ENCODE measurements at regions not wholly inside any gene's neighbourhood (a gene's known extent, or its start where the extent isn't known, plus 50 kb on each side); places are given as distances from the start of the nearest gene placed in this dataset.

- no peaks in the 10 kb centered on the region for H3K27me3 ChIP-seq (ENCODE audit: control insufficient read depth, insufficient read depth, low read length)
- no peak overlapping the region for H3K4me3 ChIP-seq (ENCODE audit: low read length)
- H3K9me3 ChIP-seq (ENCODE audit: control insufficient read depth, low read depth, low read length), result no peaks in the 10 kb centered on the region
- H3K36me3 ChIP-seq (ENCODE audit: control insufficient read depth, low read depth, low read length), result no peaks in the 10 kb centered on the region
- H3K4me1 ChIP-seq (ENCODE audit: control insufficient read depth, low read depth, low read length), result no peaks in the 10 kb centered on the region
- H3K27ac ChIP-seq (ENCODE audit: low read length), result no peak overlapping the region
- H3K9ac ChIP-seq (ENCODE audit: low read length), result no peak overlapping the region
Observed at GRCh38 chr13:53408847-53409568, 380.4 kb downstream of the OLFM4 start.

- Histone ChIP-seq H3K27ac (ENCODE audit: low read length) (no peak overlapping the region), H3K36me3 (ENCODE audit: control insufficient read depth, low read depth, low read length) (no peaks in the 10 kb centered on the region), H3K4me3 (ENCODE audit: low read length) (no peak overlapping the region), H3K27me3 (ENCODE audit: control insufficient read depth, insufficient read depth, low read length) (no peaks in the 10 kb centered on the region), H3K9ac (ENCODE audit: low read length) (no peak overlapping the region), H3K9me3 (ENCODE audit: control insufficient read depth, low read depth, low read length) (no peaks in the 10 kb centered on the region), H3K4me1 (ENCODE audit: control insufficient read depth, low read depth, low read length) (no peaks in the 10 kb centered on the region)
Observed at GRCh38 chr13:53411463-53411862, 382.9 kb downstream of the OLFM4 start.

- no peak overlapping the region for H3K4me3 ChIP-seq (ENCODE audit: low read length)
- no peaks in the 10 kb centered on the region for H3K36me3 ChIP-seq (ENCODE audit: control insufficient read depth, low read depth, low read length)
- H3K9me3 ChIP-seq (ENCODE audit: control insufficient read depth, low read depth, low read length), result no peaks in the 10 kb centered on the region
- no peak overlapping the region for H3K27ac ChIP-seq (ENCODE audit: low read length)
- H3K9ac ChIP-seq (ENCODE audit: low read length), result no peak overlapping the region
- no peaks in the 10 kb centered on the region for H3K4me1 ChIP-seq (ENCODE audit: control insufficient read depth, low read depth, low read length)
- H3K27me3 ChIP-seq (ENCODE audit: control insufficient read depth, insufficient read depth, low read length), result no peaks in the 10 kb centered on the region
Observed at GRCh38 chr13:53415135-53415534, 386.5 kb downstream of the OLFM4 start.

GRCh38 chr13:53417601-53418000 is 389.0 kb downstream of the OLFM4 start:
- Histone ChIP-seq H3K9me3 (ENCODE audit: control insufficient read depth, low read depth, low read length) (no peaks in the 10 kb centered on the region), H3K36me3 (ENCODE audit: control insufficient read depth, low read depth, low read length) (no peaks in the 10 kb centered on the region), H3K27ac (ENCODE audit: low read length) (no peak overlapping the region), H3K4me1 (ENCODE audit: control insufficient read depth, low read depth, low read length) (no peaks in the 10 kb centered on the region), H3K4me3 (ENCODE audit: low read length) (no peak overlapping the region), H3K27me3 (ENCODE audit: control insufficient read depth, insufficient read depth, low read length) (no peaks in the 10 kb centered on the region), H3K9ac (ENCODE audit: low read length) (no peak overlapping the region)

GRCh38 chr13:53422415-53422814 is 393.8 kb downstream of the OLFM4 start:
- no peaks in the 10 kb centered on the region for H3K4me1 ChIP-seq (ENCODE audit: control insufficient read depth, low read depth, low read length)
- H3K9ac ChIP-seq (ENCODE audit: low read length), result no peak overlapping the region
- H3K27me3 ChIP-seq (ENCODE audit: control insufficient read depth, insufficient read depth, low read length), result no peaks in the 10 kb centered on the region
- no peak overlapping the region for H3K4me3 ChIP-seq (ENCODE audit: low read length)
- H3K36me3 ChIP-seq (ENCODE audit: control insufficient read depth, low read depth, low read length), result no peaks in the 10 kb centered on the region
- no peaks in the 10 kb centered on the region for H3K9me3 ChIP-seq (ENCODE audit: control insufficient read depth, low read depth, low read length)
- H3K27ac ChIP-seq (ENCODE audit: low read length), result no peak overlapping the region

- H3K27me3 ChIP-seq (ENCODE audit: control insufficient read depth, insufficient read depth, low read length), result no peaks in the 10 kb centered on the region
- H3K4me3 ChIP-seq (ENCODE audit: low read length), result no peak overlapping the region
- H3K9ac ChIP-seq (ENCODE audit: low read length), result no peak overlapping the region
- no peaks in the 10 kb centered on the region for H3K36me3 ChIP-seq (ENCODE audit: control insufficient read depth, low read depth, low read length)
- H3K27ac ChIP-seq (ENCODE audit: low read length), result no peak overlapping the region
- H3K4me1 ChIP-seq (ENCODE audit: control insufficient read depth, low read depth, low read length), result no peaks in the 10 kb centered on the region
- peaks cover 4% of the 10 kb centered on the region for H3K9me3 ChIP-seq (ENCODE audit: control insufficient read depth, low read depth, low read length)
Observed at GRCh38 chr13:53436396-53436795, 407.8 kb downstream of the OLFM4 start.

GRCh38 chr13:53439439-53440225 is 411.0 kb downstream of the OLFM4 start:
- H3K4me1 ChIP-seq (ENCODE audit: control insufficient read depth, low read depth, low read length), result no peaks in the 10 kb centered on the region
- no peak overlapping the region for H3K9ac ChIP-seq (ENCODE audit: low read length)
- no peaks in the 10 kb centered on the region for H3K36me3 ChIP-seq (ENCODE audit: control insufficient read depth, low read depth, low read length)
- H3K27me3 ChIP-seq (ENCODE audit: control insufficient read depth, insufficient read depth, low read length), result no peaks in the 10 kb centered on the region
- no peak overlapping the region for H3K27ac ChIP-seq (ENCODE audit: low read length)
- H3K4me3 ChIP-seq (ENCODE audit: low read length), result no peak overlapping the region
- H3K9me3 ChIP-seq (ENCODE audit: control insufficient read depth, low read depth, low read length), result peaks cover 4% of the 10 kb centered on the region

- Histone ChIP-seq H3K9me3 (ENCODE audit: control insufficient read depth, low read depth, low read length) (peaks cover 4% of the 10 kb centered on the region), H3K27ac (ENCODE audit: low read length) (no peak overlapping the region), H3K4me1 (ENCODE audit: control insufficient read depth, low read depth, low read length) (no peaks in the 10 kb centered on the region), H3K9ac (ENCODE audit: low read length) (no peak overlapping the region), H3K36me3 (ENCODE audit: control insufficient read depth, low read depth, low read length) (no peaks in the 10 kb centered on the region), H3K4me3 (ENCODE audit: low read length) (no peak overlapping the region), H3K27me3 (ENCODE audit: control insufficient read depth, insufficient read depth, low read length) (no peaks in the 10 kb centered on the region)
Observed at GRCh38 chr13:53442979-53443378, 414.4 kb downstream of the OLFM4 start.

- no peak overlapping the region for H3K4me3 ChIP-seq (ENCODE audit: low read length)
- no peaks in the 10 kb centered on the region for H3K36me3 ChIP-seq (ENCODE audit: control insufficient read depth, low read depth, low read length)
- H3K9ac ChIP-seq (ENCODE audit: low read length), result no peak overlapping the region
- H3K9me3 ChIP-seq (ENCODE audit: control insufficient read depth, low read depth, low read length), result no peaks in the 10 kb centered on the region
- no peaks in the 10 kb centered on the region for H3K27me3 ChIP-seq (ENCODE audit: control insufficient read depth, insufficient read depth, low read length)
- H3K4me1 ChIP-seq (ENCODE audit: control insufficient read depth, low read depth, low read length), result no peaks in the 10 kb centered on the region
- H3K27ac ChIP-seq (ENCODE audit: low read length), result no peak overlapping the region
Observed at GRCh38 chr13:53445686-53446085, 417.1 kb downstream of the OLFM4 start.

GRCh38 chr13:53447456-53447855 is 418.8 kb downstream of the OLFM4 start:
- Histone ChIP-seq H3K9ac (ENCODE audit: low read length) (no peak overlapping the region), H3K4me1 (ENCODE audit: control insufficient read depth, low read depth, low read length) (no peaks in the 10 kb centered on the region), H3K4me3 (ENCODE audit: low read length) (no peak overlapping the region), H3K27me3 (ENCODE audit: control insufficient read depth, insufficient read depth, low read length) (no peaks in the 10 kb centered on the region), H3K27ac (ENCODE audit: low read length) (no peak overlapping the region), H3K9me3 (ENCODE audit: control insufficient read depth, low read depth, low read length) (no peaks in the 10 kb centered on the region), H3K36me3 (ENCODE audit: control insufficient read depth, low read depth, low read length) (no peaks in the 10 kb centered on the region)

GRCh38 chr13:53447863-53448262 is 419.2 kb downstream of the OLFM4 start:
- Histone ChIP-seq H3K9me3 (ENCODE audit: control insufficient read depth, low read depth, low read length) (no peaks in the 10 kb centered on the region), H3K27ac (ENCODE audit: low read length) (no peak overlapping the region), H3K36me3 (ENCODE audit: control insufficient read depth, low read depth, low read length) (no peaks in the 10 kb centered on the region), H3K27me3 (ENCODE audit: control insufficient read depth, insufficient read depth, low read length) (no peaks in the 10 kb centered on the region), H3K4me3 (ENCODE audit: low read length) (no peak overlapping the region), H3K4me1 (ENCODE audit: control insufficient read depth, low read depth, low read length) (no peaks in the 10 kb centered on the region), H3K9ac (ENCODE audit: low read length) (no peak overlapping the region)

Measured in iPS-18a (cell line).